IPS-18c (cell line): ENCODE measurements at regions not wholly inside any gene's neighbourhood (a gene's known extent, or its start where the extent isn't known, plus 50 kb on each side); places are given as distances from the start of the nearest gene placed in this dataset.

Source experiments
- H3K4me3 ChIP-seq: 2 replicates; pipeline ENCODE4 v1.7.0; 2013; ENCODE audit warnings: low read depth, mild to moderate bottlenecking, low read length, moderate library complexity; ENCODE audit not compliant: insufficient read depth
- H3K9me3 ChIP-seq: one replicate; pipeline ENCODE4 v1.6.1; 2013; ENCODE audit warnings: mild to moderate bottlenecking, low read length, moderate library complexity; ENCODE audit not compliant: control insufficient read depth, insufficient read depth

DNA sequence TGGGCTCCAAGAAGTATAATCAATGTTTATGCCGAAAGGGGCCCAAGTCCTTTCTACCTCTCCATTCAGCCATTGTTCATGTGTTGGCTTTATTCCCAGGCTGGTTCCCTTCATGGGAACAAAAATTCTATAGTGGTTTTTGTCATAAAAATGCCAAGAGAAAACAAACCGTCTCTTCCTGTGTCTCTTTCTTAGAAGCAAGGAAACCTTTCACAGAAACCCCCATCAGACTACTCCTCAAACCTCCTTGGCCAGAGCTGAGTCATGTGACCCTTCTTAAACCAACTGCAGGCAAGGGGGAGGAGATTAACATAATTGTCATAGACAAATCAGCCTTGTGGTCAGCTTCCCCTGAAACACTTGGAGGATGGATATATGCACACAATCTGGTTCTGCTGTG is 75.1 kb upstream of the TANK start:
- H3K9me3 ChIP-seq = no peaks in the 10 kb centered on the region
- no peak overlapping the region for H3K4me3 ChIP-seq

DNA sequence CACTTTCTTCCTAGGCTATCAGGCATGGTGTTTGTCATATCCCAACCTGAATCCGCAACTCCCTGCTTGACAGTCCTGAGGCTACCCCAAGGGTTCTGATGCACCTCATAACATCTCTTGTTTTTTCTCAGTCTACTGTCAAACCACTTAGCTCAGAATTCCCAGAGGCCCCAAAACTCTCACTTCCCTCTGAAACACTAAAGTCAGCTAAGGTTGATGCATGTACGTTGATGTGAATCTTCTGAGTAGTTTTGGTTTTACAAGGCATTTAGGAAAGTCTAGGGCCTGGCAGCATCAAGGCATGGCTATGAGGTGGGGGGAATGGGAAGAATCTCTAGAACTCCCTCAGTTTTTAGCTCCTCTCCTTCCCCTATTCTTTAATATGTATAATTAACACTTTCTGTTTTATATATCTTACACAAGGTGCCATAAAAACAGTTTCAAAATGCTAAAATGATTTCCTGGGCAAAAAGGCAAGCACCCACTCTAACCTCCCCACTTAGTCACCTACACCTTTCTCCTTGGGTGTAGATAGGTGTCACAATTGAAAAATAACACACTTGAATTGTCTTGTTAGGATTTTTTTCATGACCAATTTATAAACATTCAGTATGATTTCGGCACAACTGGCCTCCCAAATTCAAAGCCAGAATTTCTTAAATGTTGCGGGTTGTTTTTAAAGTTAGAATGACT is 71.4 kb upstream of the TANK start:
- Histone ChIP-seq H3K9me3 (no peaks in the 10 kb centered on the region), H3K4me3 (no peak overlapping the region)

DNA sequence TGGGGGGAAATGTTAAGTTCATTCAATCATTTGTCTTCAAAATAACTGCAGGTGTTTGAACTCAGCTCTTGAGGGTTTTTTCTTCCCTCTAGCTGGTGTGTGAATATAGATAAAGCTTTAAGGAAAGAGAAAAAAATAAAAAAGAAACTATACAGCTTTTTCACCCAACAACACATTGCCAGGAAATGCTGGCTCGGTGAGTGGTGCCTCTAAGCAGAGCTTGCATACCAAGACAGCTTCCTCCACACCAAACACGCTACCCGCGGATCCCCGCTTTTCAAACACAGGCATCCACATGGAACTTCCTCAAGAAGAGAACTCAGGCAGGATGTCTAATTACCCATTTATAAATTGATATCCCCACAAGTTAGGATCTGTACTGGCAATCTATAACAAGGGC is 69.8 kb upstream of the TANK start:
- no peaks in the 10 kb centered on the region for H3K9me3 ChIP-seq
- H3K4me3 ChIP-seq = no peak overlapping the region

DNA sequence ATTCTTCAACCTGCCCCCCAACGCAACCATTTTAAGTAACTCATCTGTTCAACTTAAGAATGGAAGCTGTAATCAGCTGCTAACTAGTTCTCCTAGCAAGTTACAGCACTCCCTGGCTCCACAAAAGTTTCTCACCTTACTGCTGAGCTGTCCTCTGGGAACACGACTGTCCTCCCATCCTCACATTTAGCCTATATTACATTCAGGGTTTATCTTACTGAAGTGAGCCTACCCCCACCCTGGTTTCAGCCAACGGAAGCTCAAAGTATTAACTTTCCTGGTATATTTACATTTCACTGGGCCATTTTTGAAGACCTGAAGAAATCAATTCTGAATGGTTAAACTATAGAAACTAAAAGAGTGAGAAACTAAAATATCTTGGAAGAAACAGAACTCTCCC is 64.9 kb upstream of the TANK start:
- Histone ChIP-seq H3K4me3 (no peak overlapping the region), H3K9me3 (no peaks in the 10 kb centered on the region)

DNA sequence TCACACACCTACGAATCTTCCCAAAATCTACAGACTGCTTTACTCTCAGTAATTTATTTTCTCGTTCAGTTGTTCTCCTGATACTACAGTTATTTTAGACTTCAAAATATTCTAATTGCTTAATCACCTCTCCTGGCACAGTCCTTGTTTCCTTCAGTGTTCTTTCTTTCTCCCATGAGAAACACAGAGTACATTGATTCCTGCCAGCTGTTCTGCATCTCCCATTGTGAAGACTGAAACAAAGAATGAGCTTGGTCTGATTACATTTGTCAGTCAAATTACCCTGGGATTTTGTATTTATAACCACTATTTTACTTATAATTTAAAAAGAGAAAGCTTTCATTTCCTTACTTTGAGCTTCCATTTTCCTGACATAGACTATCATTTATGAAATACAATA is 63.9 kb upstream of the TANK start:
- no peaks in the 10 kb centered on the region for H3K9me3 ChIP-seq
- H3K4me3 ChIP-seq = no peak overlapping the region

DNA sequence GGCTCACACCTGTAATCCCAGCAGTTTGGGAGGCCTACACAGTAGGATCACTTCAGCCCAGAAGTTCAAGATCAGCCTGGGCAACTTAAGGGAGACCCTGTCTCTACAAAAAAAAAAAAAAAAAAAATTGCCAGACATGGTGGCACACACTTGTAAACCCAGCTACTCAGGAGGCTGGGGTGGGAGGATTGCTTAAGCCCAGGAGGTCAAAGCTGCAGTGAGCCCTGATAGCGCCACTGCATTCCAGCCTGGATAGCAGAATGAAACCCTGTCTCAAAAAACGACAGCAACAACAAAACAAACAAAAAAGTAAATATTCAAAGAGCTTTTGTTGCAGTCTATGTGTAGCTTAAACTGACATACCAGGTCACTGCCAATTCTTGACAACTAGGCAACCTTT is 63.1 kb upstream of the TANK start:
- H3K9me3 ChIP-seq = no peaks in the 10 kb centered on the region

DNA sequence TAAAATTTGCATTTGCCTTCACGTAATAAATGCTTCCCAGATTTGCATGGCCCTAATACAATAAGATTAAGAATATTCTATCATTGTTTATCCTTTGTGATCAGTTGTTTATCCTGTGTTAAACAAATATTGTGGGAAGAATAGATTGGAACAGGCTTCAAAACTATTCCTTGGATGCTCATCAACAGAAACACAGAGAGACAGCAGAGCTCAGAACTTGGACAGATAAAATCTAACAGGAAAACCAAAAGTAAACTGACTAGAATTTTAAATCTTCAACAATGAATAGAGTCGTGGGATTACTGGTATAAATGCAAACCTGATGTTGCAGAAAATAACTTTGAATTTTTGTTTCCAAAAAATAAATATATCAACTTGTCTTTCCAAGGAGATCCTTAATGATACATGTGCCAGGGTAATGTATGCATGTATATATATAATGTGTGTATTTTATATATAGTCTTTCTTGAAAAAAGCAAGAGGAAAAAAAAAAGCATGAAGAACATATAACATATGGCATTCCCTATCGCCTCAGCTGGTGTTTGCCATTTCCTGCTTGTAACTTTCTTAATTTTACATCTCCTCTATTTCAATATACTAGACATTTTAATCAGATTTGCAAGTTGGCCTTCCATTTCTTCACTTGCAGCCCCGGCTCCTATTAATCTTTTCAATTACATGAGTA is 59.9 kb upstream of the TANK start:
- Histone ChIP-seq H3K4me3 (no peak overlapping the region), H3K9me3 (no peaks in the 10 kb centered on the region)

More for the DNA sequence above, 63.1 kb upstream of the TANK start:
- no peak overlapping the region for H3K4me3 ChIP-seq

DNA sequence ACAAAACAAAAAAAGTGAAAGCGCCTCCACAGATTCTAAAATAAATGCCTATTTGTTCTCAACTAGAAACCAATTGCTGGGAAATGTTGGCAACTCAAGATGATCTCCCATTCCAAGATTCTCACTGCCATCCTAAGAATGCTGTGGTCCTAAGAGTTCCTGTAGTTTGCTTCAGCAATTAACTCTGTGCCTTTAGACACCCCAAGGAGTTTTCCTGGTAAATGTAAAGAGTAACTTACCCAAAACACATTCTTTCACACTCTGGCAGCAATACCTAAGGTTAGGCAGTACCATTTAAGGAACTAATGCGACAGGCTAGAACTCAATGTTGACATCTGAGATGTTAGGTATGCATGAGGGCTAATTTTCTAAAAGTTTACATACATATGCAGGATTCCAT is 58.8 kb upstream of the TANK start:
- no peaks in the 10 kb centered on the region for H3K9me3 ChIP-seq
- no peak overlapping the region for H3K4me3 ChIP-seq

DNA sequence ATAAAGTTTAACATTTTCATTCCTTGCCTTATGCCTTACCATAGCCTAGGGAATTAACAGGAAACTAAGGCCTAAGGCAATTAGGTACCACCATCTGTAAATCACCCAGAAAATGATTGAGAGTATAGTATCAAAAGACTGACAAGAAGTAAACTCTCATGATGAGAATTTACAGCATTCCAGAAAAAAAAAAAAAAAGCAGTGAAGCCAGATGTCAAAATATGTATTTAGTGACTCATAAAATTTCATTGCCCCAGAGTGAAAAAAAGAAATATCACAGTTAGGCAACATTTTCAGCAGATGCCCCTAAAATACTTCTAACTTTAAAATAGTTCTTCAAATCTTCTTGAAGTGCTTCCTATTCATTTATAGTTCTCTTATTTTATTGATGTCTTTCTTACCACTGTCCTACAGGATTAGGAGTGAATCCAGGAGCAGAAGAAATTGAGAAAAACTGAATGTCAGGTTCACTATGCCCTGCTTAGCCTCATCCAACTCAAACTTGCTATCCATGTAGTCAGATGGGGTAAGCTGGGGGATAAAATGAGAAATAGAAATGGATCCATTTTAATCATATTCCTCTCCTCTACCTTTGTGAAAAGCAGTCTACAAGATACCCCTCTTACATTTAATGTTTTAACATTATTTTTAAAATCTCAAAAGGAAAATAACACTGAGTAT is 57.3 kb upstream of the TANK start:
- Histone ChIP-seq H3K4me3 (no peak overlapping the region), H3K9me3 (no peaks in the 10 kb centered on the region)

DNA sequence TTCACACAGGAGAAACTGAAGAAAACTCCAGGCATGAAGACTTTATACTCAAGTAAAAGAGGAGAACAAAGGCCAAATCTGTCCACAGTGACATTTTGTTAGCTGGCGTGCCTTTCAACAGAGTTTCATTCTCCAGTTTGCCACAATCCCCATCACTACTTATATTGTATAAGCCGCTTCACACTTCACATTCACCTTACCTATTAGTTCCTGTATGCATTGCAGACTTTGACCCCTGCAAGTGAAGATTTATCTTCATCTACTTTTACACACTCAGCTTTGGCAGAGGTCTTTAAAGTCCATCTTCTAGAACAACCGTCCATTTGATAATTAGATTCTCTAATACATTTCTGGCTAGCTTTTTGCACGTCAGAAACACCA is 56.8 kb upstream of the TANK start:
- no peaks in the 10 kb centered on the region for H3K9me3 ChIP-seq
- H3K4me3 ChIP-seq = no peak overlapping the region

DNA sequence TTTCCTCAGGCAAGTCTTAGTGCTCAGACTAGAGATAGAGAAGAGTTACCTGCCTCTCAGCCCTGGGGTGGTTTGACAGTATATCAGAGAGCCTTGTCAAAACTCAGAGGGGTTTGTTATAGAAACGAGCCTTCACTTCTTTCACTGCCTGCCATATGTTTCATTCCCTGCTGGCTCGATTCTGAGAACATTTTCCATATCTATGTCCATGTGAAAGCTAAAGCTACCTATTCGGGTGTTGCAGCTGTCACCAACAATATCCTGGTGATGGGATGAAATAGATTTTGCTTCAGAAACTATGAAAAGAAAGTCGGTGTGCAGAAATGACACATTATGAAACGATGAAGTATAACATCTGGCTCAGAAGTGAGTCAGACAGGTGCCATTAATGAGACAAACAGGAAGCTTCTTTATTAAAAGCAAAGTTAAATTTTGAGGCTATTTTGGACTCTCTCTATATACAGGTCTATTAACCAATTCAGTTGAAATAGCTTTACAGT is 56.1 kb upstream of the TANK start:
- H3K9me3 ChIP-seq = no peaks in the 10 kb centered on the region
- no peak overlapping the region for H3K4me3 ChIP-seq

DNA sequence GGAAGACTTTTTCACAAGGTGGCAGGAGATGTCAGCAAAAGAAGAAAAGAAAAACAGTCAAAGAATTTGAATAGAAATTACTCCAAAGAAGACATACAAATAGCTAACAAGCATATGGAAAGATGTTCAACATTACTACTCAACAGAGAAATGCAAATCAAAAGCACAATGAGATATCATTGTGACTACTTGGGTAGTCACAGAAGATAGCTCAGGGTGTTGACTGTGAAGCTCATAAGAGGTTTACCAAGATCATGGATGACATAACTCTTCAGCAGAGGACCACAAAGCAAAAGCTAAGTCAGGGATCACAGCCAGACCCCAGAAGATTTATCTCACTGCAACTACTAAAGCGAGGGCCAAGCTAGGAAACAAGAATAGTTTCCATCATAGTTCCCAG is 53.0 kb upstream of the TANK start:
- no peak overlapping the region for H3K4me3 ChIP-seq
- H3K9me3 ChIP-seq = no peaks in the 10 kb centered on the region
